BLaER1 treated with 17β-estradiol and CSF1 and Interleukin-3, amounts not matched to agents 10 nM and 100 nM (cell line): ENCODE measurements at regions not wholly inside any gene's neighbourhood (a gene's known extent, or its start where the extent isn't known, plus 50 kb on each side); places are given as distances from the start of the nearest gene placed in this dataset.

Experiments
- H3K27ac ChIP-seq, 11 experiments: shearing (Covaris generic); formaldehyde crosslinking; 2 replicates each; pipeline ENCODE4 v1.8.1; 2022
- H3K27me3 ChIP-seq, 11 experiments: shearing (Covaris generic); formaldehyde crosslinking; 2 replicates each; pipeline ENCODE4 v1.8.1; 2022
- H3K36me3 ChIP-seq, 11 experiments: shearing (Covaris generic); formaldehyde crosslinking; 2 replicates each; pipeline ENCODE4 v1.8.1; 2022
- H3K4me1 ChIP-seq, 10 experiments: shearing (Covaris generic); formaldehyde crosslinking; 2 replicates each; pipeline ENCODE4 v1.8.1; 2022
- H3K4me2 ChIP-seq, 11 experiments: shearing (Covaris generic); formaldehyde crosslinking; 2 replicates each; pipeline ENCODE4 v1.8.1; 2022
- H3K4me3 ChIP-seq, 10 experiments: shearing (Covaris generic); formaldehyde crosslinking; 2 replicates each; pipeline ENCODE4 v1.8.1; 2022
- H3K9ac ChIP-seq, 11 experiments: shearing (Covaris generic); formaldehyde crosslinking; 2 replicates each; pipeline ENCODE4 v1.8.1; 2022
- H3K9me3 ChIP-seq, 11 experiments: shearing (Covaris generic); formaldehyde crosslinking; replicated peaks in 1 of 11; 2 replicates each; pipeline ENCODE4 v1.8.1; 2022
- H4K20me1 ChIP-seq, 11 experiments: shearing (Covaris generic); formaldehyde crosslinking; 2 replicates each; pipeline ENCODE4 v1.8.1; 2022
- Cebpa-rat ChIP-seq, 11 experiments: shearing (Covaris generic); IDR thresholded peaks; 2 replicates each; pipeline ENCODE4 v1.8.1; 2022

DNA sequence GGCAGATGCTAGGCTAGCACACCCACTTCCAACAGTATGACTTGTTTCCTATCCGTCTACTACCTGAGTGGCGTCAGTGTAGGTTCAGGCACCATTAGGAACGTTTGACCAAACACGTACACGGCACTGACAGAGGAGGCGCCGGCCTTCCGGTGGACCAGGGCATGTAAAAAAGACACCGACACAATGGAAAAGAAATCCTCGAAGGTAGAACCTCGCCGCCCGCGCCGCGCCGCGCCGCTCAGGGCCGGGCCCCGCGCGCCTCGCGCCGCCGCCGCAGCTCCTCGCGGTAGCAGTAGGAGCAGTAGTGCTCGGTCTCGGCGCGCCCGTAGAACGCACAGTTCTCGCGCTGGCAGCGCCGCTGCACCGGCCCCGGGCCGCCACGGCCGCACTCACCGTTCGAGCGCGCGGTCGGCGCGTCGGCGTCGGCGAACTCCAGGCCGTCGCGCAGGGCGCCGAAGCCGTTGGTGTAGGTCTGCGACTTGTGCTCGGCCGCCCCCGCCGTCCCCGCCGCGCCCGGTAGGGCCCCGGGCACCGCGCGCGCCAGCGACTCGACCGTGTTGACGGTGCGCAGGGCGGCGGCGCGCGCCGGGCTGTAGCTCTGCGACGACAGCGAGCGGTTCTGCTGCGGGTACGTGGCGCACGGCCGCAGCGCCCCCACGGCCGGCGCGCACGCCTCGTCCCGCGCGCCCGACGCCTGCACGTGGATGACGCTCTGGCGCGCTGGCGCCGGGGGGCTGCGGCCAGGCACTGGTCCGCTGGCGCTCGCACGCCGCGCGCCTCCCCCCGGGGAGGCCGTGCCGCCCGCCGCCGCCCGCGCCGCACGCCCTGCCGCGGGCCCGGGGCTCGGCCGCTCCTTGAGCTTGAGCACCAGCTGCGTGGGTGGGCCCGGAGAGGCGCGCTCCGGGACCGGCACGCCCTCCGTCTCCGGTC is 156.7 kb downstream of the KLF13 start:
- Histone ChIP-seq H3K36me3 (no peaks in the 10 kb centered on the region), H3K9ac (no peak overlapping the region), H3K9me3 (peaks cover 0 to 5% (median 0%) of the 10 kb centered on the region in 11 experiments; a peak in 1 of 22 replicates), H4K20me1 (no peaks in the 10 kb centered on the region), H3K4me2 (no peak overlapping the region), H3K27me3 (no peaks in the 10 kb centered on the region), H3K4me3 (no peak overlapping the region), H3K4me1 (peaks cover 3 to 13% (median 6%) of the 10 kb centered on the region in 10 experiments), H3K27ac (no peak overlapping the region)
- TF ChIP-seq Cebpa-rat (IDR thresholded peaks at IDR 0.05) = no peak

DNA sequence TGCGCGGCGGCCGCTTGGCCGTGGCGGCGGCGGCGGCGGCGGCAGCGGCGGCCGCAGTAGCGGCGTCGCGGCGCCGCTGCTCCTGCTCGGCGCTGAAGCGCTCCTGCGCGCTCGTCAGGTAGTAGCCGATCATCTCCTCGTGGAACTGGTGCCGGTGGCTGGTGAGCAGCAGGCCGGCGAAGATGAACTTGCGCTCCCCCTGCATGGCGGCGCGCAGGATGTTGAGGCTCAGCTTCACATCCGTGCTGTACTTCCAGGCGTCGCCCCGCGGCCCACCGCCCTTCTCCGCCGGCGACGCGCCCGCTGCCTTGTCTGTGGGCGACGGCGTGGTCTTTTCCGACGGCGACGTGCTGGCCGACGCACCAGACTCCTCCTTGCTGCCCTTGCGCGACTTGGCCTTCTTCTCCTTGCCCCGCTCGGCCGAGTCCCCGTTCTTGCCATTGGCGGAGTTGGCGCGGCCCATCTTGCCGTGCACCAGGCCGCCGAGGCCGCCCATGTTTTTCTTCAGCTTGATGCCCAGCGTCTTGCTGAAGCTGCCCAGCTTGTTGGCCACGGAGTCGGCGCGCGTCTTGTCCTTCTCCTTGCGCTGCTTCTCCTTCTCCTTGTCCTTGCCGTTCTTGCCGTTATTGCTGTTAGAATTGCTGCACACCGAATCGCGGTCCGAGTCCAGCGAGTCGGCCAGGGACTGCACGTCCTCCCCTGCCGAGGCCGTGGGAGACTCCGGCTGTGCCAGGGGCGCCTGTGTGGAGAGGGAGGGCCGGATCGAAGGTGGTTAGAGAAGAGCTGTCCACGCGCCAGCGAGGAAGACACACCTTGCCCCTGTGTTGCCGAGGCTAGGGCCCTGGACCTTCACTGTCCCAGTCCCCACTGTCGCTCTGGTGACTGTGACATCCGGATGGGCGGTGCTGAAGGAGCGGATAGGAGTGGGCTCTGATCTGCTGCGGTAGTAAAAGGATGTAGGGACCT is 157.6 kb downstream of the KLF13 start:
- H4K20me1 ChIP-seq = no peaks in the 10 kb centered on the region
- no peaks in the 10 kb centered on the region for H3K36me3 ChIP-seq
- no peak overlapping the region for H3K9ac ChIP-seq
- no peak overlapping the region for H3K4me2 ChIP-seq
- peaks cover 6 to 22% (median 16%) of the 10 kb centered on the region in 10 experiments for H3K4me1 ChIP-seq
- H3K27ac ChIP-seq = no peak overlapping the region
- no peaks in the 10 kb centered on the region for H3K27me3 ChIP-seq
- no peak overlapping the region for H3K4me3 ChIP-seq
- peaks cover 0 to 5% (median 0%) of the 10 kb centered on the region in 11 experiments; a peak in 1 of 22 replicates for H3K9me3 ChIP-seq
- TF ChIP-seq Cebpa-rat (IDR thresholded peaks at IDR 0.05) = no peak

DNA sequence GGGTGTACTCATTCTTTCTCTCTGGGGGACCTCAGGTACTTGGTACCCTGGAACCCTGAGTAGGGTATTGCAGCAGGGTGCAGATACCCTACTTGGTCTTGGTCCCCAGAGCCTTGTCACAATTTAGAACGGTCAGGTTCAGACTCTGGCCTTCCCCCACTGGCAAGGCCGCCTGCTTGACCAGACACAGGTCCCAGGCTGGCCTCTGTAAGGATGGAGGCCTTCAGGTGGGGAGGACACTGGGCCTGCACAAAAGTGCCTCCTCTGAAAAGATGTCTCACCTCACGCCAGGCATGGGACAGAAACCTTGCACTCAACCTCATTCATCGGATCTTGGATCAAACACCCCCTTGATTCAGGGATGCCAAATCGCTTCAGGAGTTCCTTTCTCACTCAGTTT is 158.4 kb downstream of the KLF13 start:
- TF ChIP-seq Cebpa-rat (IDR thresholded peaks at IDR 0.05) = no peak
- Histone ChIP-seq H3K4me3 (no peak overlapping the region), H3K4me1 (peaks cover 6 to 29% (median 22%) of the 10 kb centered on the region in 10 experiments), H3K27ac (no peak overlapping the region), H3K27me3 (no peaks in the 10 kb centered on the region), H3K4me2 (no peak overlapping the region), H3K9me3 (peaks cover 0 to 5% (median 0%) of the 10 kb centered on the region in 11 experiments; a peak in 1 of 22 replicates), H3K36me3 (no peaks in the 10 kb centered on the region), H3K9ac (no peak overlapping the region), H4K20me1 (no peaks in the 10 kb centered on the region)

DNA sequence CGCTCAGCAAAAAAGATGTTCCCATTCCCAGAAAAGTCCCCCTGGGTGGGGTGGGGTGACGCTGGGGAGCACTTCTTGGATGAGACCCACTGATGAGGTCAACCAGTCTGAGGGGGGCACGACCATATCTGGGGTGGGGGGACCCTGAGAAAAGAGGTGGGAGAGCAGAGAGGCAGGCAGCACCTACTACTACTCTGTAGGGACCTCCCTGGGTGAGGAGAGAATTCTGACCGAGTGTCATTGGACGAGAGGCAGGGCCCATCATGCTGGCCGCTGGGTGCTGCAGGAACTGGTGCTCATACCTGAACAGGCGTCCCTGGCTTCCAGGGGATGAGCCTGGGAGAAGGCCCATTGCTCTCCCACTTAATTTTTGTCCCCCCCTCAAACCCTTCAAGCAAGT is 158.8 kb downstream of the KLF13 start:
- Histone ChIP-seq H3K9ac (no peak overlapping the region), H3K4me1 (peaks cover 6 to 29% (median 22%) of the 10 kb centered on the region in 10 experiments), H3K9me3 (peaks cover 0 to 5% (median under 1%) of the 10 kb centered on the region in 11 experiments; a peak in 8 of 22 replicates), H3K36me3 (no peaks in the 10 kb centered on the region), H3K4me2 (no peak overlapping the region), H3K27ac (no peak overlapping the region), H4K20me1 (no peaks in the 10 kb centered on the region), H3K4me3 (no peak overlapping the region), H3K27me3 (no peaks in the 10 kb centered on the region)
- no peak for TF ChIP-seq Cebpa-rat (IDR thresholded peaks at IDR 0.05)

DNA sequence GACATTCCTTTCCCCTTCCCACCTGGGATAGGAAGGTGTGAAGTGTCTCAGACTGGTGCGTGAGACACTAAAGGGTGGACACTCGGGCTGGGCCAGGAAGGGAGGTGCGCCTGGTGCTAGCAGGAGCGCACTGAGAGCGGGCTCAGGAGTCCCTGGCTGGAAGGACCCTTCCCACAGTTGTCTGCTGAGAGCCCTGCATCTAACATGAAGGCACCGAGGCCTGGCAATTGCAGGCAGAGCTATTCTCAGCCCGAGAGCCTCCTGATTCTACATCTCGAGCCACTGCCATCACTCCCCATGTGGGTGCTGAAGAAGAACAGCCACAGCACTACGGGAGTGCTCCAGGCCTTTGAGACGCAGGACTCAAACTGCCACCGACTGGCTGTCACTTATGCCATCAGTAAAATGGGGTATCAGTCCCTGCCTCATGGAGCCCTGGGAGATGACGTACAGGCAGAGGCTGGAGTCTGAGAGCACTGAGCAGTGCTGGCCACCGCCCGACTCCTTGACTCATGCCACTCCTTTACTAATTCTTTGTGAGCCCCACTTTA is 159.4 kb downstream of the KLF13 start:
- no peak overlapping the region for H3K4me2 ChIP-seq
- no peak overlapping the region for H3K4me3 ChIP-seq
- H4K20me1 ChIP-seq = no peaks in the 10 kb centered on the region
- TF ChIP-seq Cebpa-rat (IDR thresholded peaks at IDR 0.05) = no peak
- H3K9ac ChIP-seq = peak overlapping the region in 1 of 11 experiments; percentile 31; a peak in 1 of 22 replicates
- H3K27me3 ChIP-seq = no peaks in the 10 kb centered on the region
- peaks cover 6 to 29% (median 22%) of the 10 kb centered on the region in 10 experiments for H3K4me1 ChIP-seq
- peaks cover 1 to 9% (median 6%) of the 10 kb centered on the region in 11 experiments; a peak in 21 of 22 replicates for H3K9me3 ChIP-seq
- peak overlapping the region in 2 of 11 experiments; percentile 28 to 33; a peak in 2 of 22 replicates for H3K27ac ChIP-seq
- no peaks in the 10 kb centered on the region for H3K36me3 ChIP-seq

DNA sequence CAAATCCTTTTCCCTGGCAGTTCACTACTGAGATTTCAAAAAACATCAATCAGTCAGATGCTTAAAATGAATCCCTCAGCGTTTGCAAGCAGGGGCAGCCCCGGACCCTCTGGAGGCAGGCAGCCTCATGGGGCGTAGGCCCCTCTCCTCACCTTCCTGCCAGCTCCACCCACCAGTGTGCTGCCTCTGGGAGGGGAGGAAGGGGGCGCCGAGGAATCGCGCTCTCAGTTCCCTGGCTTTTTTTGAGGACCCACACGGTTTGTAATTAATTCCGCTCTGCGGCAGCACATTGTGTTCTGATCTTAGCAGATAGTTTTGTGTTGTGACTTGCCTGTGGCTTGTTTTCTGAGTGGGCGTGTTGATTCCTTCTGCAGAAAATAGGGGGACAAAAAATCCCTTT is 159.9 kb downstream of the KLF13 start:
- Histone ChIP-seq H3K9me3 (peaks cover 6 to 15% (median 11%) of the 10 kb centered on the region in 11 experiments), H3K4me2 (no peak overlapping the region), H3K36me3 (no peaks in the 10 kb centered on the region), H3K27me3 (no peaks in the 10 kb centered on the region), H3K4me1 (peaks cover 6 to 29% (median 22%) of the 10 kb centered on the region in 10 experiments), H3K4me3 (no peak overlapping the region), H3K9ac (peak overlapping the region in 1 of 11 experiments; percentile 31; a peak in 1 of 22 replicates), H3K27ac (peak overlapping the region in 1 of 11 experiments; percentile 28; a peak in 1 of 22 replicates), H4K20me1 (no peaks in the 10 kb centered on the region)
- no peak for TF ChIP-seq Cebpa-rat (IDR thresholded peaks at IDR 0.05)

DNA sequence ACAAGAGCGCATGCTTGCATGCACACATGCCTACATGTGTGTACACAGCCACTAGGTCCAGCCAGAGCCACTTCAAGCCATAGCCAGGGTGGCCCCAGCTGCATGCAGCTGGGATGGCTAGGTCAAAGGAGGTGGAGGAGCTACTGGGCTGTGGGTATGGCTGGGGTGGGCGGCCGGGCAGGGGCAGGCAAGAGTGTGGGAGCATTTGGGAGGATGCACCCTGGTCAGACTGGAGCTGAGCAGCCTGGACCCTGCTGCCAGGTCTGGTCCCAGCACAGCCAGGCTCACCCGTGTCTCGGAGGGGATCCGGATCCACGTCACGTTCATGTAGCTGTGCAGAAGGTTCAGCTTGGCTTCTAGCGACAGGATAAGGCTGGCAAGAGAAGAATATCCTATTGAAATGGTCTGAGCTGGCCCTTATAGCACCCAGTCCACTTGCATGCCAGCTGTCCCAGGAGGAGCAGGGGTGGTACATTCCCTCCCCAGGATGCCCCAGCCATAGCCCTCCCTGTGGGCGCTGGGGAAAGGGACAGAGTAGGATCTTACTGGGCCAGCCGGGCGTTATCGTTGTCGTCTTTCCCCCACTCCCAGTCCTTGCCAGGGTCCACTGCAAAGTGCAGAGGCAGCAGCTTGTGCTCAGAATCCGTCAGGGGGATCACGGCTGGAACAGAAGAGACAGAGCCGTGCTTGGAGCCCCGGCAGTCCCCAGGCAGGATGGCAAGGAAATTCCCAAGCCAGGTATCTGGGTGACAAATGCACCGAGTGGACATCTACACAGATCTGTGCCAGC is 160.5 kb downstream of the KLF13 start:
- Histone ChIP-seq H3K27ac (peak overlapping the region in 1 of 11 experiments; percentile 30; a peak in 1 of 22 replicates), H3K9ac (peak overlapping the region in 1 of 11 experiments; percentile 31; a peak in 1 of 22 replicates), H3K4me2 (no peak overlapping the region), H4K20me1 (no peaks in the 10 kb centered on the region), H3K4me3 (no peak overlapping the region), H3K4me1 (peaks cover 6 to 29% (median 22%) of the 10 kb centered on the region in 10 experiments), H3K27me3 (no peaks in the 10 kb centered on the region), H3K36me3 (no peaks in the 10 kb centered on the region), H3K9me3 (peaks cover 12 to 21% (median 17%) of the 10 kb centered on the region in 11 experiments)
- no peak for TF ChIP-seq Cebpa-rat (IDR thresholded peaks at IDR 0.05)
